ENCODE measurements at regions not wholly inside any gene's neighbourhood (a gene's known extent, or its start where the extent isn't known, plus 50 kb on each side); places are given as distances from the start of the nearest gene placed in this dataset.

DNA sequence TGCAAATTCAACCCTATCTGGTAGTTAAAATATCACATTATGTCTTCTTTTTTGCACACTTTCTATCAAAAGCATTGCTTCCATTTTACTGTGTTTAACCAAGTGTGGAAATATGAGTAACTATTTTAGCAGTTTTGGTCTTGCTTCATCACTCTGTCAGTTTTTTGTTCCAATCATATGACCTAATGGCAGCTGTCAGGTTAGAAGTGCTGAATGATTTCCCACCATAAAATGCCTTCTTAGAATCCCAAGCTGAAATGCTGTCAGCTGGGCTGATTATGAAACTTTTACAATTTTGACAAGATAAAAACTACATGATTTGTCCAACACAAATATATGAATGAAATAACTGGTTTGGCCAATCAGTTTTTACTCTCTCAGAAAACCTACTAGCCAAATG is 1654.6 kb upstream of the RAG2 start:
- no peak for DNase-seq

DNA sequence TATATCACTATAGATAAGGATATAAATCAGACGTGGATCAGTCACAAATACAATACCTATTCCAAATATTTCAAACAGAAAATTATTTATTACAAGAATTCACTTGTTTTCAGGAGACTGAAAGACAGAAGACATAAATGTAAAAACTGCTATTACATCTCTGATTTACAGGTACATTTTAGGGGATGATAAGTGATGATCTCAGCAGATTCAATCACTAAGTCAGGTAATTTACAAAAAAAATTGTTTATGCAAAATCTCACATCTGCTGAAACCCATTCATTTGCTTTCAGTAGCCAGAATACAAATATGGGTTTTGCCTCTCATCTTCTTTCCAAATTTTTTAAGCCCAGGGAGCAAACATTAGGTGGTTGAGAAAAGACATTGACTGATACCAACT is 1648.4 kb upstream of the RAG2 start:
- no peak for DNase-seq

DNA sequence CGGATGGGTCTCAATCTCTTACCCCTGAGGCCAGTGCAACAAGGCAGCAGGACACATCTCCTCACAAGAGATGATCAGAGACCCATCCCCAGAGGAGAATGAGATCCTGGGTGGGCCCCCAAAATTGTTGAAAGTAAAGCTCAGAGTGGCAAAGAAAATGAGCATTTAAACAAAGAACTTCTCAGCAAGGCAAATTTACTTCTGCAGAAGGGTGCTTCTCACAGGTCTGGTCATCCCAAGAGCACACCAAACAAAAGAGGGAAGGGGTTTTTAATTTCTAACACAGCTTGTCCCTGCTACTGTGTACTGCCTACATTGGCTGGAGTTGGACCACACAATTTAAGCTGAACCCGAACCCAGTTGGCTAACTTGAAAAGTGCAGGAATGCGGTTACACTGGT is 1628.6 kb upstream of the RAG2 start:
- no peak for DNase-seq

DNA sequence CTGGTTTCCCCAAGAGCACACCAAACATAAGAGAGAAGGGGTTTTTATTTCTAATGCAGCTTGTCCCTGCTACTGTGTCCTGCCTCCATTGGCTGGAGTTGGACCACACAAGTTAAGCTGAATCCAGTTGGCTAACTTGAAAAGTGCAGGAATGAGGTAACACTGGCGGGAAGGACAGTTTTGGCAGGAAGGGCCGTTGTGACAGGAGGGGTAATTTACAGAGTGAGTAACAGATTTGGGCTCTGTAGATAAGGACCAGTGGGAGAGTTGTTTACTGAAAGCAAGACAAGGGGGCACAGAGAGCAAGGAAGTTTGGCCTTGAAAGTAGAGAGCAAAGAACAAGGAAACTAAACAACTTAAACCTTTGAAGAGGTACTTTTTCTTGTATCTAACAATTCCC is 1623.3 kb upstream of the RAG2 start:
- no peak for DNase-seq

DNA sequence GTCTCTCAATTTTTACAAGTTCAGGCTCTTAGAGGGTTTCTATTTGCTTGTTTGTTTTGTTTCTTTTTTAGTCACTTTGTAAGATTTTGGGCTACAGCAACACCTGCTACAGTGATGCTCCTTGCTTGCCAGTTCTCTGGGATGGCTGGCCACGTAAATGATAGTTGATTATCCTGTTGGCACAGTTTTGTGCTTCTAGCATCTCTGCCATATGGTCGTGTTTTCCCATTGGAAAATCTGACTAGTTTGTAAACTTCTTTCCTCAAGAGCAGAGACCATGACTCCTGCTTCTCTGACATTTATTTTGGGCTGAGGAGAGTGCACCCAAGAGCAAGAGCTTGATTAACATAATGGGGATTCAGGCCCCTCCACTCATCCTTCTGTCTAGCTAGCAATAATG is 1621.6 kb upstream of the RAG2 start:
- DNase-seq, result no peak

DNA sequence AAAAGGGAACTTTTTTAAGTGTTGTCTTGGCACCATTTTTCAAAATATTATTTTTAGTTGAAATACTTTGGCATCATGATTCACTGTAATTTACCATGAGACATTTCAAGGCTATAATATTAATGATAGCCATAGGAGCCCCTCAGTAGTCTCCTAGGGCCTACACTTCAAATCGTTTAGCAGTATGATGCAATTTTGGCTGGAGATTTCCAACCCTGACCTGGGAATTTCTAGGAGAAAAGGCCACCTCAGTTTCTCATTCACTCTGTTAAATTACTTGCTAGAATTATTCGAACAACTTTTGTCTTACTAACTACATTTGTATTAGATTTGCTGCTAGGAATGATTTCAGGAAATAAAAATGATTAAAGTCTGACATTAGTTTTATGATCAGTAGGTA is 1610.9 kb upstream of the RAG2 start:
- DNase-seq, result no peak

DNA sequence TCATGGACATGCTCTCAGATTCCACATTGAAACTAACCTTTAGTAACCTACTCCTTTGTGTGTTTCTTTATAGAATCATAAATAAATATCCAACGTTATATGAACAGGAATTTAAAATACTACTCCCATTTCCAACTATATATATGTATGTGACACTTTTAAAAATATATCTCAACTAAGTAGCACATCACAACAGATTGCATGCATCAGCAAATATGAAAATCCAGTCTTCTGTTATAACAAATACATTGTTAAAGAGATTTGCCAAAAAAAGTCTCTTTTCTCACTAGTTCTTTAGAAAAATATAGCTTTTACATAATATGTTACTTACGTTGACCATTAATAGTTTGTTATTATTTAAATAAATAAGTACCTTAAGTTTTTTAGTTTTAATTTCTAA is 1608.6 kb upstream of the RAG2 start:
- no peak for DNase-seq

DNA sequence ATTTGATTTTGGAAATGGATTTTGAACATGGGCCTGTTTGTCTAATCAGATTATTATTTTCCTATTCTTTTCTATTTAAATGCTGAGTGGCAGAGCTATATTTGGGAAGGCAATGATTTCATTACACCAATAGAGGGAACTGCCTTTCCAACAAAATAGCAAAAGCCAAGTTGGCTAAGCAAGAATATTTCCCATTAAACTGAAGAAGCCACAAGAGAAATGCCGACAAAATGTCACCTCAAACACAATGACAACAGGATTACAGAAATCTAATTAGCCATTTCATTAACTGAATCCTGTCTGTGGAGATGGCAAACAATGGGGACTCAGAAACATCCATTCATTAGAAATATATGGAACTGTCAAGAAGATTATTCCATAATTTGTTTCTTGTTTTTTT is 1593.1 kb upstream of the RAG2 start:
- no peak for DNase-seq

DNA sequence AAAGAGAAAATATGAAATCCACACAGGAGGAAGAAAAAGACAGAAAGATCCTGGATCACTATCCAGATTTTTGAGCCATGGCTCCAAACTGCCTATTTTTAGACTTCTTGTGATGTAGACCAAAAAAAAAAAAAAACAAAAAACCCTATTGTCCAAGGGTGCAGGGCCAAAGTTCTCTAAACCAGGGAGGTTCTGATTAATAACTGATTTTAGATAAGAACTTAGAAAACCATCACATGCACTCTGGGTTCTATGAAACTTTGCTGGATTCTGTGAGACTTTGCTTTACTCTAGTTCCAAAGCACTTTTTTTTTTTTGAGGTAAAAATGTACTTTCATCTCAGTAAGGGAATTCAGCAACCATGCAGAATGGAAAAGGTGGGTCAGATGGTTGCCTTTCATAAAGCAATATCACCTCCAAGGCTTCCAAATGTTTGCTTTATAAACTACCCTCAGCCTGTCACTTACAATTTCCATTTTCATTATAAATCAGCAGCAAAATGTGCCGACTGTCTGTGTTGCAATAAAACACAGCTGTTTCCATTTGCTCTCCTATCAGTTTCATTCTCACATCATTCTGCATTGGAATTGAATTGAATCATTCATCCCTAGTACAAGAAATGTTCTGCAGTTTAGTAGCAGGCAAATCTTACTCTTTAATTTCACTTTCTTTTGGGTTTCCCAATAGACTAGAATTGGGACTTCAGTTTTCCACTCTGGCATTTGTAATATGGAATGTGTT is 1584.3 kb upstream of the RAG2 start:
- DNase-seq, result no peak

DNA sequence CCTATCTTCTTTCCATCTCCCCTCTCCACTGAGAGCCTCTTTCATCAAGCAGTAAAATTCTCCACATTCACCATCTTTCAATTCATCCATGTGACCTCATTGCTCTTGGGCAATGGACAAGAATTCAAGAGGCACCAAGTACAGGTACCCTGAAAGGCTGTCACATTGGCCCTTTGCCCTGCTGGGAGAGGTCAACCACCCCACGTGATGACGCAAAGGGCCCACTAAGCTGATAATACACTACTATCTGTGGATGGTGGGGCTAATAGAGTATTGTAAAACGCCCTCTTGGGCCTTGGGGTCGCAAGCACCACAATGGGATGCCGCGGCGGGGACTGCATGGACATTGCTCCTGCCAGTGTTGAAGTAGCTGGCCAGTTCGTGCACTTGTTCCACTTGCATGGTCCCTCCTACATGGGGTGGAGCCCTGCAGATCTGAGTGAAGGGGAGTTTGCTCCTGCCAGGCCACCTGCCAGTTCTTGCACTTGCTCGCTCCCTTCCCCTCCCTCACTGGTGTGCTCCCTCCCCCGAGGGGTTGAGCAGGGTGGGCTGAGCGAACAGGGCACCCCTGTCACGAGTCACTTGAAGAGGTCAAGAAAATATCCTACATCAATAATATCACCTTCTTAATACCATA is 1578.8 kb upstream of the RAG2 start:
- DNase-seq, result no peak

DNA sequence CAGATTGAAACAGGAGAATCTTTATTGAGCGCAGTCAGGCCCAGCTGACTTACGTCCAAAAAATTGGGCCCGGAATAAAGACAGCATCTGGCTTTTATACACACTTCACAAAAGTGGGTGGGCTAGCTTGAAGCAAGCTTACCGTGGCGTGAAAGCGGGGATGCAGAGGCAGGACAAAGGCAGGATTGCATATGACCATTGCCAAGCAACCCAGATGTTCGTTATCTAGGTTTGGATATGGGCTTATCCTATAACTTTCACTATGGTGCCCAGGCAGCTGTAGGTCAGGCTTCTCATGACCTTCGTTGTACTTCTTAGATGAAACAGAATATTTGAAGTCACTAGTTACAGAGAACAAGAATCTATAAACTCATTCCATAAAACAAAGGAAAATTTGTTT is 1575.6 kb upstream of the RAG2 start:
- no peak for DNase-seq

DNA sequence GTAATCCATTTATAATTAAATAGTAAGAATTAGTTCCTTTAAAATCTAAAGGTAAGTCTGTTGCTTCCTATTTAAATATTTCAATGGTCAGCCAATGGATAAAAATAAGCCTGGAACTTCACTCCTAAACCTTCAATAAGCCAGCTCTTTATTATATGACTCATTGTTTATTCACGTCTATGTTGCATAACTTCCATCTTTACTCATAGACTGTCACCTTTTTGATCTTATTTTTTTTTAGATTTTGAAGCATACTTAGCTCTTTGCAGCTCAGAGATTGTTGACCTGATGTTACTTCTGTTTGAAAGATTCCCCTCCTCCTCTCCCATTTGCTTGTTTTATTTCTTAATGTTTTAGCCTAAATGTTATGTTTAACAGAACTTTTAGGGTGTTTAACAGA is 1571.2 kb upstream of the RAG2 start:
- no peak for DNase-seq

DNA sequence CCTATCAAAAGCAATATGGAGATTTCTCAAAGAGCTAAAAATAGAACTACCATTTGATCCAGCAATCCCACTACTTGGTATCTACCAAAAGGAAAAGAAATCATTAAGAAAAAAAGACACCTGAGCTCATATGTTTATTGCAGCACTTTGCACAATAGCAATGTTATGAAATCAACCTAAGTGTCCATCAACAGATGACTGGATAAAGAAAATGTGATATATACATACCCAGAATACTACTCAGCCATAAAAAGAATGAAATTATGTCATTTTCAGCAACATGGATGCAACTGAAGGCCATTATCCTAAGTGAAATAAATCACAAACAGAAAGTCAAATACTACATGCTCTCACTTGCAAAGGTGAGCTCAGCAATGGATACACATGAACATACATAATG is 1565.5 kb upstream of the RAG2 start:
- DNase-seq, result no peak

DNA sequence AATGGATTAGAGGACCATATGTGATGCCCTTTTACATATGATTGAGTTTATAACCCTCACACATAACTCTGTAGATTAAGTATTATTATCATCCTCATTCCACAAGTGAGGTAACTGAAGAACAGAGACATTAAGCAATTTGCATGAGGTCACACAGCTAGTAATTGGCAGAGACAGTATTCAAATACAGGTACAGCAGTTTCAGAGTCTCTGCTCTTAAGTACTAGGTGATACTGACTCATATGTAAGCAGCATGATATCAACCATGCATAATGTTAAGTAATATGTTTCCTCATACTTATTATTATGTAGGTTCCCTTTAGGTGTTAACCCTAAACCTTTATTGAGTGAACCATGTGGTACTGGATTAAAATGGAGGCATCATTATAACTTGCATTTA is 1562.4 kb upstream of the RAG2 start:
- no peak for DNase-seq

DNA sequence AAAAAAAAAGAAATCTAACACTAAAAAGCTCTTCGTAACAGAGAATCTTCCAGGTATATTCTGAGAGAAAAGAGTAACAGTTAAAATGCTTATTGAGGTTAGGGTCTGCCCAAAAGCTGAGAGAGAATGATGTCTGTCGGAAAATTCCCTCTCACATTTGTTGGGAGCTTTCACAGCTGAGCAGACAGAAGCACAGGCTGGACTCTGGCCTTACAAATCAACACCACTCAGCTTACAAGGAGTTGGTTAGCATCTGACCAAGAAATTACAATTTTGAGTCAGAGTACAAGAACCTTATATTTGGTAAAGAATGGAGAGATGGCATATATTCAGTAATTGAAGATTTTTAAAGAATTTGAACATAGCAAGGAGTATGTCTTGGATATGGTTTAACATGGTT is 1561.0 kb upstream of the RAG2 start:
- DNase-seq, result no peak

DNA sequence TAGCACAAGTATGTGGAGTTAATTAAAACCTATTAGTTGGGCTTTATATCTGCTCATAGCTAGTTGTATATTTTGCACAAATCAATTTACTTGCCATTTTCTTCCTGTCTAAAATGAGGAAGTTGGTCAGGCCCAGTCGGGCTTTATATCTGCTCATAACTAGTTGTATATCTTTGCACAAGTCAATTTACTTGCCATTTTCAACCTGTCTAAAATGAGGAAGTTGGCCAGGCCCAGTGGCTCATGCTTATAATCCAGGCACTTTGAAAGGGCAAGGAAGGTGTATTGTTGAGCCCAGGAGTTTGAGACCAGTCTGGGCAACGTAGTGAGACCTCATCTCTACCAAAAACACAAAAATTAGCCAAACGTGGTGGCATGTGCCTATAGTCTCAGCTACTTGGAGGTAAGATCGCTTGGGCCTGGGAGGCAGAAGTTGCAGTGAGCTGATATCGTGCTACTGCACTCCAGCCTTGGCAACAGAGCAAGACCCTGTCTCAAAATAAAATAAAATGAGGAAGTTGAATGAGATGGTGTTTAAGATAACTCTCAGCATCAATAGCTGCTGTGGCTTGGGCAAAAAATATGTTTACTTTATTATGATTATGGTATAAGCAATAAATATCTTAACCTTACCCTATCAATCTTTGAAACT is 1558.6 kb upstream of the RAG2 start:
- DNase-seq, result no peak

DNA sequence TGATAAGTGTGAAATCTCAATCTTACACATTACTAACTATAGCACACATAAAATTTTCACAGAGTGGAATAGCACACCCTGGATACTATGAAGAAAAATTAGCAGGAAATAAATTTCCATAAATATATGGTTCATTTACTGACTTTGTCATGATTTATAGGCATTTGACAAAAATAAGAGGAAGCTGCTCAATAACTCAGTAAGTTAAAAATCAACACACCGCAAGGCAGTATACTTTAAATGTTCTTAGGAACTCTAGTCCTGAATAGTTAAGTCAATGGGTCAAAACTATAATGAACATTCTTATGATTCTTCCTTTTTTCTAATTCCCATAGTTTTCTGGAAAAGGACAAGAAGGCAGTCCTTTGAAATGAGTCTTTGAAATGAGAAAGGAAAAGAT is 1557.8 kb upstream of the RAG2 start:
- no peak for DNase-seq

DNA sequence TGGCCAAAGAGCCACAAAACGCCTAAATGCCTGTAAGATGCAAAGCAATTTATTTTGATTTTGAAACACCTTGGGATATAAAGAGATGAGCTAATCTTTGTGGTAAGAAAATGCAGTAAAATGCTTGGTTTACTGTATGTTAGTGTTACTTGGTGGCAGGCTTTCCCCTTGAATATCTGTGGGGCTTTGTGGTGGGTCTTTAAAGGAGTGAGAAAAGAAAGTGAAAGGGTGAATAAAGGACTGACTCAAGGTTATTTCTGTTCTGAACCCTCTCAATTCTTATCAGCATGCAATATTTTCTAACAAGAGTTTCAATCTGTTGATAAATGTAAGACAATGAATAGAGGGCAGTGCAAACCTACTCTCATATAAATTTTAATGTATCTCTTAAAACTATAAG is 1555.9 kb upstream of the RAG2 start:
- no peak for DNase-seq

DNA sequence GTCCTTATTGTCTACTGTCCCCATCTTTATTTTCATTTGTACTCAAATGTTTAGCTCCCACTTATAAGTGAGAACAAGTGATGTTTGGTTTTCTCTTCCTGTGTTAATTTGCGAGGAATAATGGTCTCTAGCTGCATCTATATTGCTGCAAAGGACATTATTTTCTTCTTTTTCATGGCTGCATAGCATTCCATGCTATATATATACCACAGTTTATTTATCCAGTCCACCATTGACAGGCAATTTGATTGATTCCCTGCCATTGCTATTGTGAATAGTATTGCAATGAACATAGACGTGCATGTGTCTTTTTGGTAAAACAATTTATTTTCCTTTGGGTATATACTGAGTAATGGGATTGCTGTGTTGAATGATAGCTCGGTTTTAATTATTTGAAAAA is 1545.8 kb upstream of the RAG2 start:
- no peak for DNase-seq

DNA sequence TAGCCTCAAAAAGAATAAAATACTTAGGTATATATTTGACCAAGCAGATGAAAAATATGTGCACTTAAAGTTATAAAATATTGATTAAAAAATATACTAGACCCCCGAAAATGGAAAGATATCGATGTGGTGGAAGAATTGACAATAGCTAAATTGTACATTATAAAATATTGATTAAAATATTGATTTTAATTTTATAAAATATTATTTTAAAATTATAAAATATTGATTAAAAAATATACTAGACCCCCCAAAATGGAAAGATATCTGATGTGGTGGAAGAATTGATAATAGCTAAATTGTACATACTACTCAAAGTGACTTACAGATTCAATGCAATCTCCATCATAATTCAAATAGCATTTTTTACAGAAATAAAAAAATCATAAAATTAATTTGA is 1540.9 kb upstream of the RAG2 start:
- DNase-seq, result no peak

DNA sequence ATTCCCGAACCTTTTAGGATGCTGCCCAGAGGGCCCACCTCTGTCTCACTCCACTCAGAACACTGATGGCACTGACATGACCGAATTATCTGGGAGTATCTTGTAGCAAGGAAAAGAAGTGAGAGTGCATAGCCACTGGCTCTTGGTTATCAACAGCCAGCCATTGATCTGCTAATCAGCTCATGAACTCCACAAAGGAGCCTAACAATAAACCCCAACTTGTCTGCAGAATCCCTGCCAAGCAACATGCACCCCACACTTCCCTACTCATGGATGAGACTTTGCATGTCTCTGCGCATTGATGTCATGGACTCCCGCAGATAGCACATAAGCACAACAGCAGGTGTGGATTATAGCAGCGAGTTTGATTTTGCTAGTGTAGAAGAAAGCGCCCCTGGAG is 1538.9 kb upstream of the RAG2 start:
- DNase-seq, result no peak

DNA sequence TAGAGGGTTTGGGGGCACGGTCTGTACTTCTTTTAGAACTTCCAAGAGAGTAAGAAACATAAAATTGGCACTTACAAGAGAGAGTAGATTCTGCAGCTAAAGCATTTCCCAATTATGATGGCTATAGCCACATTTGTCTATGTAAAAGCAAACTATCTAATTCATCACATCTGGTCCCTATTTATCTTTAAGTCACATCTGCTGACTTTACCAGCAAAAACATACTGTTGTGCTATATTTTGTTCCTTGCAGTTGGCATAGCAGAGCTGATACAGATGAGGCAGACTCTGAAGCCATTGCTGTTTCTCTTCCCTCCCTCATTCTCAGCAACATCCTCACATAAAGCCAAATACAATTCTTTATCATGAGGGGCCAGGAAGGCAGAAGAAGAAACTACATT is 1533.5 kb upstream of the RAG2 start:
- no peak for DNase-seq

DNA sequence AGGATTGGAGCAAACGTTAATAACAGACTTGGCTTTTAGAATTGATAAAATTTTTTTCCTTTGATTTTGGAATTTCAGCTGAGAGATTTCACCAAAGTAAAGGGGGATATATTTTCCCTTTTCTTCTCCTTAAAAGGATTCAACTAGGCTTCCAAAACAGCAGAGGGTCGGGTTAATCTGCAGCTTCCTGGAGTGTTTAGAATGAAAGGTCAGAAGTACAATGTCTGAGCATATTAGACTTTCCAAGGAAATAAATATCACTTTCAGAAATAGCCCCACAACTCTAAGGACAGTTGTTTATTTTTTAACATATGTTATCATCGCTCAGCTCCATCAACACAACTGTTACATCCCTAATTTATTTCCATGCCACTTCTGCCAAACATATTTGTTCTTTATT is 1532.9 kb upstream of the RAG2 start:
- no peak for DNase-seq

DNA sequence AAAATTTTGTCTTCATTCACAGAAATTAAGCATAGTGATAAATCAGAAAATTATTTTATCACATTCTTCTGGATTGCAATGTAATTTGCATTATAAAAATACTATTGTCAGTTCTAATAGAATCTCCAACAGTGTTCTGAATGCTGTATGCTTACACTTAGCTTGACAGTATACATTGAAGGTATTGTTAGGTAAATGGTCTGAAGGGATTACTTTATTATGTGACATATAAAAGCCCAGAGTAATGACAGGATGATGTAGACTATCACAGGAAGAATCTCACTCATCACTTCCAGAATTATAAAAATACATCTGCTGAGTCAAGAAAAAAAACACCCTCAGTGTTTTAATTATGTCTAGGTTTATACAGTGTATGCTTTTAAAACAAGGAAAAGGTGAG is 1532.5 kb upstream of the RAG2 start:
- DNase-seq, result no peak

DNA sequence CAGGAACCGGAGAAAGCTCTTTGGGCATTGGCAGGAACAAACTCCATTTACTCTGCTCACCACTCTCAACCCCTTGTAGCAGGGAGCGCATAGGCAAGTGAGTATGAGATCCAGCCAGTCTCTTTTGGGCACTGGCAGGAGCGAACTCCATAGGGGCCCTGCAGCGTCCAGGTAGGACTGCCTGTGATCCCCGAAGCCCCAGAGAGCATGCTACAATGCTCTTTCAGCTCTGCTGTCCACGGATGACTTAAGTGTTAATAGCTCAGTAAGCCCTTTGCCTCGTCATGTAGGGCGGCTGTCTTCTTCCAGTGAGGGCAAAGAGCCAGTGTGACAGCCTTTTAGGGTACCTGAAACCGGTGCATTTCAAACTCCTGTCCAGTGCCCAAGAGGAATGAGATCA is 1525.6 kb upstream of the RAG2 start:
- no peak for DNase-seq
